CD1c-positive myeloid dendritic cell (primary cell): ENCODE measurements at regions not wholly inside any gene's neighbourhood (a gene's known extent, or its start where the extent isn't known, plus 50 kb on each side); places are given as distances from the start of the nearest gene placed in this dataset.
"Not testable (repeated sequence)": the region's sequence is repeated elsewhere in the genome, so short reads cannot be mapped to it uniquely, and the experiment has no call there.

Source experiments
- DNase-seq: peaks from one replicate; pipeline ENCODE4 v3.0.0-alpha.2; 2016; ENCODE audit errors: extremely low spot score

DNA sequence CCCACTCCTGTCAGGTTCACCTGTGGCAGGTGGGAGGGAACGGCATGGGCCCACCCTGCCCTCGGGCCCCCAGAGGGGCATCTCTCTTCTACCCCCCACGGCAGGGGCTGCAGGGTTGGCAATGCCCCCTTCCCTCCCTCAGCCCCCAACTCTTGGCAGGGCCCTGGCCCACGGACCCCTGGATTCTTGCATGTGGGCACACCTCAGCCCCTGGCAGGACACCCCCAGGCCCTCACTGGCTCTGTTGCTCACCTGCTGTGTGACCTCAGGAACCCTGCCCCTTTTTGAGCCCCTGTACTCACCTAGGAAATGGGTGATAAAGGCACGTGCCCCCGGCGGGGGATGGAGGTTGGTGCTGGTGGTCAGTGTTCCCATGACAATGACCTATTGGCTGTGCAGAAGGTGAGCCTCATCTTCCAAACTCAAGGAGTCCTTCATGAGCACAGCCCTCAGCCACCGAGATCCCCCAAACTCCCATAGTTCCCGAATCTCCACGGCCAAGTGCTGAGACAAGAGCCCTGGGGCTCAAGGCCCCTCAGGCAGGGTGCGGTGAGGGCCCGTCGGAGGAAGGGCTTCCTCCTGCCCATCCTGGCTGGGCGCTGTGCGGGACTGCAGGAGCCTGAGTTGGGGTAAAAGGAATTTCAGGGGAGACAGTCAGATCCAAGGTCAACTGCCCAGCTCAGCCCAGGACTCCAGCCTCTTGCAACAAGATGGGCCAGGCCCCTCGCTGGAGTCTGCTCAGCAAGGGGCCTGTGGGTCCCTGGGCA is 198.2 kb downstream of the IGLL1 start:
- DNase-seq: no peak

DNA sequence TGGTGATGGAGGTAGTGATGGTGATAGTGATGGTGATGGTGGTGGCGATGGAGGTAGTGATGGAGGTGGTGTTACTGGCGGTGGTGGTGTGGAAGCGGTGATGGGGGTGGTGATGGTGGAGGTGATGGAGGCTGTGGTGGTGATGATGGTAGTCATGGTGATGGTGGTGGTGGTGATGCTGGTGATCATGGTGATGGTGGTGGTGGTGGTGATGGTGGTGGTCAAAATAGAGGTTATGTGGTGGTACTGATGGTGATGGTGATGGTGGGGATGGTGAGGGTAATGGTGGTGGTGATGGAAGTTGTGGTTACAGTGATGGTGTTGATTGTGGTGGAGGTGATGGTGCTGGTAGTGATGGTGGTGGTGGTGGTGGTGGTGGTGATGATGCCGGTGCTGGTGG is 199.2 kb downstream of the IGLL1 start:
- no peak for DNase-seq

DNA sequence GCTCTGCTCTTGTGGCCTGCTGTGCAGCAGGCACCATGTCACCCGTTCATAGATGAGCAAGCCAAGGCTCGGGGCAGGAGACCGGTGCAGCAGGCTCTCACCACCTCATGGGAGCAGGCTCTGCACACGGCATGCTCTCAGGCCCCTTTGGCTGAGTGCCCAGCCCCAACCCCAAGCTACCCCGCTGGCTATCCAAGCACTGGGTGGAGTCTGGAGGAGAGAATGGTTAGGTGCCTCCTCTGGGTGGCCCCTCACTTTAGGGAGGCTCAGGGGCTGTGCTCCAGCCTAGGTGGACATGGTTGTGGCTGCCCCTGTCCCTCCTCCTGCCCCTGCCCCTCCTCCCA is 199.9 kb downstream of the IGLL1 start:
- DNase-seq: no peak

DNA sequence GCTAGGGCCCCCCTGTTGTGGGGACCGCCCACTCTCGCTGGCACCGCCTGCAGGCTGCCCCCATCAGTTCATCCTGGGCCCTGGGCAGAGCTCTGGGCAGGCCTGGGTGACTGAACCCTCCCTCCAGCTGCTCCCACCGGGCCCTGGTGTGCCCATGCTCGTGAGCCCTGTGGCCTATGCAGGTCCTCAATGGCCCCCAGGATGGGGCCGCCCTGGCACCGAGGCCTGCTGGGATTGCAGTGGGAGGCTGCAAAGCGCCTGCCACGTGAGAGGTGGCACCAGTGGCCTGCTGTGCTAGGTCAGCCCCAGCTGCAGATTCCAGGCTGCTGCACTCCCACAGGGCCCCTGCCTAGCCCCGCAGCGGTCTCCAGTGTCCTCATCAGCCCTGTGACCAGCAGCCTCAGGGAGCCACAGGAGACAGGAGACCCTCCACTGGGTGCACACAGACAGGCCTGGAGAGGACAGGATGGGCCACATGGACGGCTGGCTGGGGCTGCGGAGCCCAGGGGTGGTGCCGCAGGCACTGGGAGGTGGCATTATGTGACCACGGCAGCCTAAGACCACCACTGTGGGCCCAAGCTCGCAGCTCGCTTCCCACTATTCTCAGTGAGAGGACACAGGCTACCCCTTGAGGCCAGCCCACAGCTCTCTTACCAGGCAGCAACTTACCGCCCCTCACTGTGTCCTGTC is 199.4 kb downstream of the BCR start:
- DNase-seq: not testable (repeated sequence)

DNA sequence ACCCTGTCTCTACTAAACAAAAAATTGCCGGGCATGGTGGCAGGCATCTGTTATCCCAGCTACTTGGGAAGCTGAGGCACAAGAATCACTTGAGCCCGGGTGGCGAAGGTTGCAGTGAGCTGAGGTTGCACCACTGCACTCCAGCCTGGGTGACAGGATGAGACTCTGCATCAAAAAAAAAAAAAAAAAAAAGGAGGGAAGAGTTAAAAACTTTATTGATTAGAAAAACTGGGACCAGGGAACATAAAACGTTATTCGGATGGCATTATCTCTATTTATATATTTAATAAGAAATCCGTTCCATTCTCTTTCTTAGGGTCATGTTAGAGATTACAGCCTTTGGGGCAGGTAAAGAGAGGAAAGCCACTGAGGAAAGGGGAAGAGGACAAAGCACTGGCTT is 197.5 kb downstream of the BCR start:
- no peak for DNase-seq

DNA sequence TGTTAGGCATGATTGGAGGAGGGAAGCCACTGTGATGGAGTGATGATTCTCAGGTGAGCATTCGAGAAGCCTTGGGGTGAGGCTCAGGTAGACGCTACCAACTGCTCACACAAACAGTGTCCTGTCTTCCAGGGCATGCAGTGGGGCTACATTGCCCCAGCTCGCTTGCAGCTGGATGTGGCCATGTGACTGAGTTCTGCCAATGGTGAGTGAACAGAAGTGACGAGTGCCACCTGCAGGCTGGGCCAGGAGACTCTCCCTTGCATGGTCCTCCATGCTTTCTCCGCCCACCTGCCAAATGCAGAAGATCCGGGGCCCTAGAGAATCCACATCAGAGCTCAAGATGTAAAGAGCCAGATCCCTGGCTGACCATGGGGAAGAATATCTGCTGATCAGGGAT is 195.9 kb downstream of the BCR start:
- DNase-seq: peak; percentile 30

DNA sequence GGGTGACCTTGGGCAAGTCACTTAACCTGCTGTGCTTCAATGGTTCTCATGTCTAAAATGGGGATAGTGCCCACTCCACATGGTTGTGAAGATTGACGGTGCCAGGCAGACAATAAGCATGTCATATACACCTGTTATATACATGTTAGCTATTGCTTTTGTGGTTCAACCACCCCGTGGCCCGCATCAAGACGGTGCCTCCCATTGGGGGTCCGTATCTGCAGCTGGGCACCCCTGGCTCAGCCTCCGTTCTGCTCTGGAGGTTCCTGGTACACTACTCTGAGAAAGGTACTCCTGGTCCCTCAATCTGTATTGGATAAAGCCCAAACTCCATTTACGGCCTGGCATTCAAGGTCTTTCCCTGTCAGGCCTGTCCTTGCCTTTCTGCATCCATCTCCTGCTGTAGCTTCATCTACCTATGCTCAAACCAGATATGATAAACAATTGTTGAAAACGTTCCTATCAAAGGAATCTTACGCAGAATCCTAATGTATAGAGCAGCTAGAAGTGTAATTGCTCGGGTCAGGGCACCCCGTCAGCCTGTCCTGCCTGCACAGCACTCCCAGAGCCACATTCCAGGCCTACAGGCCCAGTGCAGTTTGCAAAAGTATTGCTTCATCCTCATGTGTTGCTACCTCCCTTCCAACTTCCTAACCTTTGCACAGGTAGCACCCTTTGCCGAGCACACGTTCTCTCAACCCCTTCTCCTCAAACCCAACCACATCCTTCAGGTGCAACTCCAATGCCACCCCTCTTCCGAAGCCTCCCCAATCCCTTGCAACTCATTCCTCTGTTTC is 194.9 kb downstream of the BCR start:
- no peak for DNase-seq

DNA sequence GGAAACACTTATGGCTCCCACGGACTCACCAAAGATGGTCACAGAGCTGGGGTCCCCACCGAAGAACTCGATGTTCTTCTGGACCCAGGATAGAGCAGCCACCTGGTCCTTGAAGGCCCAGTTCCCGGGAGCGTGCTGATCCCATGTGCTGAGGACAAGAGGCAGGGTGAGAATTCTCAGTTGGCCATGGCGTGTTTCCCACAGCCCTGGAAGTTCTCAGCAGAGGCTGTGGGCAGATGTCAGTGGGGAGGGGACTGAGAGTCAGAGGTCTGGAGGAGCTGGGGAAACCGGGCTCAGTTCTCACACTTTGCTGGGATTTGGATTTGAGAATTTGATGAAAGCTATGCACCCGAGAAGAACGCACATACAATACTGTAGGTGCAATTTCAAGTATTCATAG is 193.3 kb downstream of the BCR start:
- DNase-seq: no peak

DNA sequence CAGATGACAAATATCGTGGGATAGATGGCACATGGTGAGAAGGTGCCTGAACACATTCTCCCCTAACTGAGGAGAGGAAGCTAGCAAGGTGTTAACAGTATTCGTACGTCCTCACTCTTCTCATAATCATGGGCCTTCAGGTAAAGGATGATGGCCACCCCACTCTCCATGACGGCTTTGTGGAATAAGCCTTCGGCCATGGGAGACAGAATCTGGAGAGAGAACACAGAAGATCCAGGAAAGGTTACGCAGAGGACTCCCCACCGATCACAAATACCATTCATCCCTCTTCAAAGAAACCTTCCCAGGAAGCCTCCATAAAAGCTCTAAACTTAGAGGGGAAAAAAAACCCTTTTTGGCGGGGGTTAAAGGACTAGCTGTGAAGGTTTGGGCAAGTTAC is 189.9 kb downstream of the BCR start:
- DNase-seq: no peak

DNA sequence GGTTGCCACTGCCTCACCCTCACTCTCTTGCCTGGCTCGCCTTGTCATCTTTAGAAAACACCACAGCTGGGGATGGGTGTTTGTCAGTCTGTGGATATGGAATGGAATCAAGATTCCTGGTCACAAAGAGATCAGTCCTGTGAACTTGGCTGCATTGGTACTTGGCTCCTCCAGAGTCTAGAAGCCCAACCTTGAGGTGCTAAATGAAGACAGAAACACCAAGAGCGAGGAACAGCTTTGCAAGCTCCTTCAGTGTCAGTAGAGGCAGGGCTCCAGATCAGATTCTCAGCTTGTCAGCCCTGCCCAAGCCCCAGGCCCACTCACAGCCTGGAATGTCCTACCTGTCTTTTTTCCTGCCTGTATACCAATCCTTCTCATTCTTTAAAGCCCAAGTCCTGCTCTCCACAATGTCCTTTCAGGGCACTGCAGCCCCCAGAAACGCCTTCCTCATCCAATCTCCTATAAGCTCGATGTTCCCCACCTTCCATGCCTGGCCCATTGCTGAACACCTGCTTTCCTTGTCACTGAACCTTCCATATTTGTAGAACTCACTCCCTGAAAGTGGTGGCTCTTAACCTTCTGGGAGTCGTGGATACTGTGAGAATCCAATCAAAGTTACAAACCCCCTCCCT is 188.9 kb downstream of the BCR start:
- no peak for DNase-seq
